Activated CD8-positive, alpha-beta memory T cell treated with anti-CD3 and anti-CD28 coated beads, Interleukin-2, amount 50 U/mL, for 1 hour (primary cell): ENCODE measurements at regions not wholly inside any gene's neighbourhood (a gene's known extent, or its start where the extent isn't known, plus 50 kb on each side); places are given as distances from the start of the nearest gene placed in this dataset.
"Not testable (repeated sequence)": the region's sequence is repeated elsewhere in the genome, so short reads cannot be mapped to it uniquely, and the experiment has no call there.

ENCODE experiments used
- DNase-seq: peaks from one replicate; pipeline ENCODE4 v3.0.0-alpha.2; 2020; ENCODE audit errors: extremely low read depth

DNA sequence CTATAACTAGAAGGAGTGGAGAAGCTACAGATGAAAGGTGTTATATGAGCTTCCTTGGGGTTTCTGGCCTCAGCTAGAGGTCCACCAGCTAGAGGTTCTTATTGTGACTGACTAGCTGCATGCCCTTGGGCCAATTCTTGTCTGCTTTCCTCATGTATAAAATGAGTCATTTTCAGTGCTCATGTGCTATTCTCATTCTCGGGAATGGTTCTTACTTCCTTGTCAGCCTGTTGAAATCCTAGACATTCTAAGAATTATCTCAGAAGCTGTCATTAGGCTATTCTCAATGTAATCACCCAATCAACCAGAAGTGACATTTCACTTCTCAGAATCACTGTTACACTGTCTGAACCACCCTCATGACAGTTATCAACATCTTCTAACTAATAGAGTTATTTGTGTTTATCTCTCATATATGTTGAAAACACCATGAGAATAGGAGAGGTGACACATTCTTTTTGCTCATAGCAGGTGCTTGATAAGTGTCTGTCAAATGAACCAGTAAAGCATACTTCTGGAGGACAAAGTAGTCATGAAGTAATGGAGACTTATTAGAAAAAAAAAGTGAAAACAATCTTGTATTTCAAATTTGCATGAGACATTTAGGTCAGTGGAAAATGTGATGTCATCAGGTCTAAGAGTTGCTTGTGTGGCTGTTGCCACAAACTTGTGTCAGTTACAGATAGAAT is 122.8 kb upstream of the IVNS1ABP start:
- DNase-seq: no peak

DNA sequence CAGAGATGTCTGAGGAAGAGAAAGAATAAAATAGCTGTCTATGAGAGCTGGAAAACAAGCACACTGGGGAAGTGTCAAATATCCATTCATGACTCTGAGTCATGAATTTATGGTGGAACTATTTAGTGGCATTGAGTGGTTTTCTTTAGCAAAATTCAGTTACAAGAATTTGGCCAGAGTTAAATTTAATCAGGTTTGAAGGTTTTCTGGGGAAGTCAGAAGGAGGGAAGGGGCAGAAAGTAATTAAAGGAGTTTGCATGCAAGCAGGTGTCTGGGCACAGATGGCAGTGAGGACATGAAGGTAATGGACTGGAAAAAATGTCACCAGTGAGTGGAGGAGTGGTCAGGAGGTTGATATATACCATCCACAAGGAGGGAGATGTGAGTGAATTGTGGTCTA is 121.9 kb upstream of the IVNS1ABP start:
- no peak for DNase-seq

DNA sequence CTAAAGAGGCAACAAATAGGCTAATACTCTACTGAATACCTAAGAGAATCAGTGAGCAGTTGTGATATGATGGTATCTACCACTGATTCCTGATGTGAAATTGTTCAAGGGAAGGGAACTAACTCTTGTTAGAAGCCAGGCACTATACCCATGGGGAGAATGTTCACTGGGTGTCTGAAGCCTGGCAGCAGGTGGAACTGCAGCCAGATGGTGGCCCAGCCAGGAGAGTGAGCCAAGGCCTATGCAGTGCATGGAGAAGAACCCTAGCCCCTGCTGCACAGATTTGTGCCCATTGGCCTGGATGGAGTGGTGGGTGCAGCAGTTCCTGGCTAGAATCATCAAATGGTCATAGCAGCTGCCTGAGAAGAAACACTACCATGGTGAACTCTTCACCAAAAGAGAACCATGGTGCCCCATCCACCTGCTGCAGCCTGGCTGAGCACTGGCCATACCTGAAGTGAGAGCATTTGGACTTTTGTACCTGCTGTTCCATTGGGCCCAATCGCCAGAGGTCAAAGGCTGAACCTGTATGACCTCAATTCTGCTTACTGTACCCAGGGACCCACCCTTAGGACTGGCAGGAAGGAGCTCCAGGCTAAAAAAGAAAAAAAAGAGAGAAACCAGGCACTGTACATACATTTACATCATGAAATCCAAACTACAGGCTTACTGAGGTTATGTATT is 118.8 kb upstream of the IVNS1ABP start:
- DNase-seq: no peak

DNA sequence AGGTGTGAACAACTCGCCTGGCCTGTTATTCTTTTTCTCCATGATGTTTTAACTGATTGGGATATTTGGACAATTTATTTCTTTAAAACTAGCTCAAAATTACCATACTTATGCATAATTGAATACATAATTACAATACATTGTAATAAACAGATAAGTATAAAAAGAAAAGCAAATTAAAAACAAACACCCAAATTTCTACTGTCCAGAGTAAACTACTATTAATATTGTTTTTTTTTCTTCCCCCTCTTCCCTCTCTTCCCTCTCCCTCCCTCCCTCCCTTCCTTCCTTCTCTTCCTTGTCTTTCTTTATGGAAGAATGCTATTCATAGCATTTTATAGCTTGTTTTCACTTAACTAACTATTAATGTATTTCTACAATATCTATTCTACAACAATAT is 117.7 kb upstream of the IVNS1ABP start:
- DNase-seq: no peak

- no peak for DNase-seq
These were observed 116.6 kb upstream of the IVNS1ABP start for GRCh38 chr1:185433667-185434066.

- no peak for DNase-seq
These were observed 115.9 kb upstream of the IVNS1ABP start for GRCh38 chr1:185432948-185433347.

- no peak for DNase-seq
These were observed 114.6 kb upstream of the IVNS1ABP start for GRCh38 chr1:185431612-185432011.

DNA sequence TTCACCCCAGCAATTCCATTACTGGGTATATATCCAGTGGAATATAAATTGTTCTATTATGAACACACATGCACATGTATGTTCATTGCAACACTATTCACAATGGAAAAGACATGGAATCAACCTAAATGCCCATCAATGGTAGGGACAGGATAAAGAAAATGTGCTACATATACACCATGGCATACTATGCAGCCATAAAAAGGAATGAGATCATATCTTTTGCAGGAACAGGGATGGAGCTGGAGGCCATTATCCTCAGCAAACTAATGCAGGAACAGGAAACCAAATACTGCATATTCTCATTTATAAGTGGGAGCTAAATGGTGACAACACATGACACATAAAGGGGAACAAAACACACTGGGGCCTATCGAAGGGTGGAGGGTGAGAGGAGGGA is 112.6 kb upstream of the IVNS1ABP start:
- not testable (repeated sequence) for DNase-seq

DNA sequence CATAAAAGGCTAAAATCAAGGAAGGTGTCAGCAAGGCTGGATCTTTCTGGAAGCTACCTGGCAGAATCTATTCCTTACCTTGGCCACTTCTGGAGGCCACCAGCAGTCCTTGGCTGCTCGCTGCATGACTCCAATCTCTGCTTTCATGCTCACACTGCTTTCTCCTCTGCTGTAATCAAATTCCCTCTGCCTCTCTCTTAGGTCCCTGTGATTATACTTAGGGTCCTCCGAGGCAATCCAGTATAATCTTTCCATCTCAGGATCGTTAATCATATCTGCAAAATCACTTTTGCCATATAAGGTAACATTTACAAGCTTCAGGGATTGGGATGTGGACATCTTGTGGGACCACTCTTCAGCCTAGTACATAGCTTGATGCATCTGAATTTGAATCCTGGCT is 110.7 kb upstream of the IVNS1ABP start:
- no peak for DNase-seq

GRCh38 chr1:185427264-185427663 is 110.2 kb upstream of the IVNS1ABP start:
- no peak for DNase-seq

- DNase-seq: no peak
These were observed 109.8 kb upstream of the IVNS1ABP start for GRCh38 chr1:185426848-185427247.

GRCh38 chr1:185425163-185425562 is 108.1 kb upstream of the IVNS1ABP start:
- no peak for DNase-seq

- no peak for DNase-seq
These were observed 104.6 kb upstream of the IVNS1ABP start for GRCh38 chr1:185421485-185422107.

- no peak for DNase-seq
These were observed 103.6 kb upstream of the IVNS1ABP start for GRCh38 chr1:185420588-185421081.

DNA sequence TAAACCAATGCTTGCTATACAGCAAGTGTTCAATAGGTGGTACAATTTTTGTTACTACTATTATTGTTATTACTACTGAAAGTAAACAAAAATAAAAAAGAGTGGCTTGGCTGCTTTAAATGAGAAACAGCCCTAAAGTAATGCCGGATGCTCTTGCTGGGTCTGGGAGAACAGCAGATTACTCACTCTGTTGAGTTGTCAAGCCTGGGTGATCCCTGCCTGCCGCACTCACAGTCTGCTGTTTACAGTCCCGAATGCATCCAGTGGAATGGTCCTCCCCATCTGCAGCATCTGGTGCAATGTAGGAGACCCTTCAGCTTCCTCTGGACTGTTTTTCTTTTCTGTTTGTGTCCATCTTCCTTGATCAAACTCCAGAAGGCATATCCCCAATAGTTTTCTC is 102.7 kb upstream of the IVNS1ABP start:
- no peak for DNase-seq

DNA sequence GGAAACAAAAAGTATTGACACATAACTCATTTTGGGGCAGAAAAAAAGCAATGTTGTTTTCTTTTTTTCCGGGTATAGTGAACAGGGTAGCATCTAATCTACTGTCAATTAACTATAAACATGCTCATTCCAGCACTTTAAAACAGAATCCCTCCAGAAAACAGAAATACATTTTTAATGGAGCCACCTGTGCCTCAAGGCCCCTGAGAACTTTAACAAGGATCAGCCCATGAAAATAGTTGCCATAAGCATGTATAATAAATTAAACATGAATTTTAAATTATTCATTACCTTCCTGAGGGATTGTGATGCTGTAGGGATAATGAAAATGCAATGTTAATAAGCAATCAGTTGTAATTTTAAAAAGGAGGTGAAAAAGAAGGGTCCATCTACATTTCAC is 101.4 kb upstream of the IVNS1ABP start:
- no peak for DNase-seq

- no peak for DNase-seq
These were observed 95.5 kb upstream of the IVNS1ABP start for GRCh38 chr1:185412385-185413087.

- DNase-seq: no peak
These were observed 92.9 kb upstream of the IVNS1ABP start for GRCh38 chr1:185409763-185410528.

DNA sequence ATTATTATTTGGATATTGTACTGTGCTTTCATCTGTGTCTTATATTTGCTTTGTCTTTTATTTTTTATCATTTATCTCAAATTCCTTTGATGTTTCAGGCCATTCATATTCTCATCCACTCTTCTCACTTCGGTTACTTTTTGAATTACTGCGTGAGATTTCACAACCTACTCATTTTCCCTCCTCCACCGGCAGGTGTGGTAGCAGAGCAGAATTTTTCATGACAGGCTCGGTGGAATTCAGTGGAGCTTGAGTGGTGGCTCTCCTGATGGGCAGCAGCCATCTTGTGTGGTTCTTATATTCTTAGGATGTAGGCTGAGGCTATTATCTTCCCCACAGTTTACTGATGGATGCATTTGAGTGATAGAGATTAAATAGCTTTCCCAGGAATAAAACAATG is 92.3 kb upstream of the IVNS1ABP start:
- no peak for DNase-seq

GRCh38 chr1:185408700-185409270 is 91.7 kb upstream of the IVNS1ABP start:
- DNase-seq: no peak

DNA sequence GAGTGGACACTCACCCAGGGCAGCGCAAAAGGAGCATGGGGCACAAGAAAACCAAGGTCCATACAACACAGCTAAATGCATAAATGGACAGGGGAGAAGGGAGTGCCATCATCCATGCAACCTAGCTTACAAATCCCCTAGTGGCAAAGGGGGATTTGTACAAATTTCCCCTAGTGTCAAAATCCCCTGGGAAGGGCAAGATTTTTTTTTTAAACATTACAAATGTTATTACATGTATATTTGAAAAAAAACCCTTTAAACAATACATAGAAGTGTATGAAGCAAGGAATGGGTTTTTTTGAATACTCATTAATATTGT is 89.6 kb upstream of the IVNS1ABP start:
- DNase-seq: no peak
